HEK293 (cell line): ENCODE measurements at regions not wholly inside any gene's neighbourhood (a gene's known extent, or its start where the extent isn't known, plus 50 kb on each side); places are given as distances from the start of the nearest gene placed in this dataset.
A peak's percentile ranks its signal among the peaks of the same experiment; 100 is the strongest.

ENCODE experiments used
- CTCF ChIA-PET: fragments of 350-600 bp; formaldehyde crosslinking; extraction: SDS; loops from one replicate; lab custom pipeline; 2021; ENCODE audit warnings: antibody characterized with exemption; lab: Yijun Ruan, JAX
- POLR2A ChIA-PET: fragments of 300-600 bp; formaldehyde crosslinking; extraction: SDS; loops from one replicate; lab custom pipeline; 2020; ENCODE audit warnings: antibody characterized with exemption, inconsistent platforms; lab: Yijun Ruan, JAX
- H3K27ac ChIP-seq: fragments of 200-500 bp; sonication (Bioruptor generic); 2 replicates; pipeline ENCODE4 v1.5.1; 2014; ENCODE audit warnings: low read depth, low read length, control low read depth, inconsistent platforms; ENCODE audit errors: extremely low read depth
- H3K36me3 ChIP-seq, 2 experiments: fragments of 200-500 bp in 1 of 2; sonication (Bioruptor generic) in 1 of 2; 1 replicate in 1 of 2; 2 replicates in 1 of 2; pipeline ENCODE4 v1.5.1; 2014 to 2017; ENCODE audit warnings: inconsistent platforms in 2 of 2, low read length in 2 of 2; ENCODE audit not compliant: control insufficient read depth in 2 of 2, insufficient read depth in 1 of 2
- H3K4me1 ChIP-seq: fragments of 200-500 bp; sonication (Bioruptor generic); 2 replicates; pipeline ENCODE4 v1.5.1; 2014; ENCODE audit warnings: mild to moderate bottlenecking, low read length, inconsistent platforms; ENCODE audit not compliant: control insufficient read depth, insufficient read depth
- H3K4me3 ChIP-seq: 2 replicates; pipeline ENCODE4 v1.5.1; 2011; ENCODE audit warnings: low read depth, mild to moderate bottlenecking, control low read depth, low read length, moderate library complexity
- H3K9me3 ChIP-seq: fragments of 200-500 bp; sonication (Bioruptor generic); 2 replicates; pipeline ENCODE4 v1.5.1; 2014; ENCODE audit warnings: low read depth, low read length, inconsistent platforms; ENCODE audit not compliant: control insufficient read depth, insufficient read depth
- OSR2 ChIP-seq: fragments of 450-650 bp; formaldehyde crosslinking; IDR thresholded peaks from 2 replicates; pipeline ENCODE4 v1.5.1; 2016; ENCODE audit warnings: missing biosample characterization, missing genetic modification characterization
- SALL2 ChIP-seq: fragments of 450-650 bp; formaldehyde crosslinking; IDR thresholded peaks from 2 replicates; pipeline ENCODE4 v1.5.0; 2017; ENCODE audit warnings: missing biosample characterization, mild to moderate bottlenecking, missing genetic modification characterization, borderline replicate concordance
- SETDB1 ChIP-seq: IDR thresholded peaks from one replicate; pipeline ENCODE4 v1.6.1; 2017; ENCODE audit warnings: mild to moderate bottlenecking, low read length, moderate library complexity, mixed read lengths; ENCODE audit not compliant: insufficient read length
- ZFP3 ChIP-seq: fragments of 450-650 bp; formaldehyde crosslinking; IDR thresholded peaks from 2 replicates; pipeline ENCODE4 v1.5.1; 2016; ENCODE audit warnings: low read depth, missing biosample characterization, missing genetic modification characterization
- ZNF211 ChIP-seq: fragments of 450-650 bp; formaldehyde crosslinking; IDR thresholded peaks from 2 replicates; pipeline ENCODE4 v1.5.1; 2016; ENCODE audit warnings: low read depth, missing biosample characterization, missing genetic modification characterization
- ZNF248 ChIP-seq: fragments of 450-650 bp; formaldehyde crosslinking; IDR thresholded peaks from 2 replicates; pipeline ENCODE4 v1.5.1; 2017; ENCODE audit warnings: missing biosample characterization, missing genetic modification characterization
- ZNF426 ChIP-seq: fragments of 450-650 bp; formaldehyde crosslinking; IDR thresholded peaks from 2 replicates; pipeline ENCODE4 v1.5.1; 2017; ENCODE audit warnings: missing biosample characterization, missing genetic modification characterization, mild to moderate bottlenecking, inconsistent platforms, moderate library complexity
- ZNF433 ChIP-seq: fragments of 450-650 bp; formaldehyde crosslinking; IDR thresholded peaks from 2 replicates; pipeline ENCODE4 v1.5.1; 2016; ENCODE audit warnings: missing biosample characterization, missing genetic modification characterization, low read depth
- ZNF529 ChIP-seq: fragments of 450-650 bp; formaldehyde crosslinking; IDR thresholded peaks from 2 replicates; pipeline ENCODE4 v1.5.1; 2017; ENCODE audit warnings: missing genetic modification characterization, missing biosample characterization; ENCODE audit not compliant: insufficient replicate concordance
- ZNF561 ChIP-seq: fragments of 450-650 bp; IDR thresholded peaks from 2 replicates; pipeline ENCODE4 v1.5.1; 2018; ENCODE audit warnings: missing biosample characterization, missing genetic modification characterization, borderline replicate concordance
- ZNF660 ChIP-seq: fragments of 450-650 bp; IDR thresholded peaks from 2 replicates; pipeline ENCODE4 v1.5.1; 2018; ENCODE audit warnings: missing biosample characterization, mild to moderate bottlenecking, missing genetic modification characterization
- ZNF843 ChIP-seq: fragments of 450-650 bp; formaldehyde crosslinking; IDR thresholded peaks from 2 replicates; pipeline ENCODE4 v1.5.1; 2016; ENCODE audit warnings: missing biosample characterization, missing genetic modification characterization
- TF ChIP-seq, protein P1 (sequence below): fragments of 450-650 bp; formaldehyde crosslinking; IDR thresholded peaks from 2 replicates; pipeline ENCODE4 v1.5.1; 2016; ENCODE audit warnings: missing biosample characterization, missing genetic modification characterization
- TF ChIP-seq, protein P2 (sequence below): fragments of 450-650 bp; formaldehyde crosslinking; IDR thresholded peaks from 2 replicates; pipeline ENCODE4 v1.5.1; 2016; ENCODE audit warnings: missing biosample characterization, missing genetic modification characterization
- TF ChIP-seq, protein P3 (sequence below): fragments of 450-650 bp; formaldehyde crosslinking; IDR thresholded peaks from 2 replicates; pipeline ENCODE4 v1.5.1; 2016; ENCODE audit warnings: missing biosample characterization, missing genetic modification characterization, borderline replicate concordance

DNA sequence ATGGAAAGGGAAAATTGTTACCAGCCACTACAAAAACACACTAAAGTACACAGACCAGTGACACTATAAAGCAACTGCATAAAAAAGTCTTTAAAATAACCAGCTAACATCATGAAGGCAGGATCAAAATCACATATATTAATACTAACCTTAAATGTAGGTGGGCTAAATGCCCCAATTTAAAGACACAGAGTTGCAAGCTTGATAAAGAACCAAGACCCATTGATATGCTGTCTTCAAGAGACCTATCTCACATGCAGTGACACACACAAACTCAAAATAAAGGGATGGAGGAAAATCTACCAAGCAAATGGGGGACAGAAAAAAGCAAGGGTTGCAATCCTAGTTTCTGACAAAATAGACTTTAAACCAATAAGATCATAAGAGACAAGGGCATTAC is 246.3 kb downstream of the SEC16B start:
- Histone ChIP-seq H3K4me1 (no peaks in the 10 kb centered on the region), H3K4me3 (no peak overlapping the region), H3K36me3 (no peaks in the 10 kb centered on the region), H3K9me3 (no peaks in the 10 kb centered on the region), H3K27ac (no peak overlapping the region)
- ChIA-PET POLR2A (no interaction called here), CTCF (interaction anchor here (0.5 to 0.9 kb wide), 2 partner anchors 23 to 57 kb away, joined by 3 read pairs; no protein-coding TSS in a partner anchor)
- peak; percentile 58 for TF ChIP-seq SETDB1
- peak; percentile 67 for TF ChIP-seq ZNF529 (tag by site-specific recombination)
- TF ChIP-seq SALL2 (tag by site-specific recombination): no peak

DNA sequence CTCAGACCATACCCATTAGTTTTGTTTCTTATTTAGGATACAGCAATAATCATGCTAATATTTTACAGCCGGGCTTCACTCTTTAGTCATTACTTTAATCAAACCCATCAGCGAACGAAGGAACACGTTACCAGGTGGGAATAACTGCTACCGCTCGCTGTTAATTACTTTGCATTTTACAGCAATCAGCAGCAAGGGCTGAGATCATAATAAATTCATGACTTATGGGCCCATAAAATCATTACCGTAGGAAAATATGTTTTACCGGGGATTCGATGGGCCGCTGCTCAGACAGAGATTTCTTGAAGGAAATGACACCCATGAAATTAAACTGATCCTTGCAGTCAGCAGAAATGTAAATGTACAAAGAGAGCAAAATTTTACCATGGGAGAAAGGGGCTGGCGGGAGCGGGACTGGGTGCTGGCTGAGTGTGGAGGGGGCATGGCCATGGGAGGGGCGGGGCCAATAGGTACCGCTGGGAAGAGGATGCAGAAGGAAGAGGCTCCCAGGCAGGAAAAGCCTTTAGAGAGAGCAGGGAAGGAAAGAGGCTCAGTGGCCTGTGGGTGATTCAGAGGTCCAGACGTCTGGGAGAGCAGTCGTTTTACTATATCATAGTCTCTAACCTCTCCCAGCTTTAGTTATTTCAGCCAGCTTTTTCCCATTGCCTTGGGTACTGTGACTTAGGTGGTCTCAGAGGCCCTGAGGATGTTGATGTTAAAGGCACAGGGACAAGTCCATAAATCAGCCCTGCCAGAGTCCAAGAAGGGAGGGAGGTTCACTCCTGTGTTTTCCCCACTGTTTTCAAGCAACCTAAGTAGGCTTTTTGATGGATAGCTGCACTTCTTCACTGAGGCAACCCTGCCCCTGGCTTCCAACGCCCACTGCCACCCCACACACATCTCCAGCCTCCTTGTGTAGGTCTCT is 258.9 kb downstream of the SEC16B start:
- Histone ChIP-seq H3K9me3 (no peaks in the 10 kb centered on the region), H3K4me3 (no peak overlapping the region), H3K36me3 (no peaks in the 10 kb centered on the region), H3K4me1 (no peaks in the 10 kb centered on the region), H3K27ac (no peak overlapping the region)
- CTCF ChIA-PET: no interaction called here
- POLR2A ChIA-PET: no interaction called here
- TF ChIP-seq, protein P1, sequence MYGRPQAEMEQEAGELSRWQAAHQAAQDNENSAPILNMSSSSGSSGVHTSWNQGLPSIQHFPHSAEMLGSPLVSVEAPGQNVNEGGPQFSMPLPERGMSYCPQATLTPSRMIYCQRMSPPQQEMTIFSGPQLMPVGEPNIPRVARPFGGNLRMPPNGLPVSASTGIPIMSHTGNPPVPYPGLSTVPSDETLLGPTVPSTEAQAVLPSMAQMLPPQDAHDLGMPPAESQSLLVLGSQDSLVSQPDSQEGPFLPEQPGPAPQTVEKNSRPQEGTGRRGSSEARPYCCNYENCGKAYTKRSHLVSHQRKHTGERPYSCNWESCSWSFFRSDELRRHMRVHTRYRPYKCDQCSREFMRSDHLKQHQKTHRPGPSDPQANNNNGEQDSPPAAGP: no peak
- TF ChIP-seq ZNF561 (tag by site-specific recombination) (no peak), ZNF660 (tag by site-specific recombination) (no peak), ZNF211 (tag by site-specific recombination) (no peak), ZNF248 (no peak), OSR2 (tag by site-specific recombination) (no peak), ZNF433 (no peak), ZNF426 (tag by site-specific recombination) (no peak)
- TF ChIP-seq, protein P2, sequence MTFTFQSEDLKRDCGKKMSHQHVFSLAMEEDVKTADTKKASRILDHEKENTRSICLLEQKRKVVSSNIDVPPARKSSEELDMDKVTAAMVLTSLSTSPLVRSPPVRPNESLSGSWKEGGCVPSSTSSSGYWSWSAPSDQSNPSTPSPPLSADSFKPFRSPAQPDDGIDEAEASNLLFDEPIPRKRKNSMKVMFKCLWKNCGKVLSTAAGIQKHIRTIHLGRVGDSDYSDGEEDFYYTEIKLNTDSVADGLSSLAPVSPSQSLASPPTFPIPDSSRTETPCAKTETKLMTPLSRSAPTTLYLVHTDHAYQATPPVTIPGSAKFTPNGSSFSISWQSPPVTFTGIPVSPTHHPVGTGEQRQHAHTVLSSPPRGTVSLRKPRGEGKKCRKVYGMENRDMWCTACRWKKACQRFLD (tag by site-specific recombination): no peak

DNA sequence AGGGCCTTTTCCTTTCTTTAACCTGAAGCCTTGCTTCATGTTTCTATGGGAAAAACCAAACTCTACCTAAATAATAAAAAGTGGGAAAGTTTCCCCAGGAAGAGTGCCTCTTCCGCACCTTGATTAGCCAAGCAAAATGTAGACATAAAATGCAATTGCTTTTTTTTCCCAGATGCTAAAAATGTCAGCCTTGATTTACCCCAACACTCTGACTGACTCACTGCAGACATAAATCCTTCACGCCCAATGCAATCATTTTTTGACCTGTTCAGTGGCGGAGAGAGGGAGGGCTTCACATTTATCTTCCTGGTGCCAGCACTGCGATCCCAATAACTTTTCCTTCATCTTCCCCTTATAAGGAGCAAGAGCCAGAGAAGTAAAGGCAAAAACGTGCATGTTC is 261.5 kb downstream of the SEC16B start:
- H3K36me3 ChIP-seq: no peaks in the 10 kb centered on the region
- H3K4me3 ChIP-seq: no peak overlapping the region
- POLR2A ChIA-PET: no interaction called here
- no peaks in the 10 kb centered on the region for H3K9me3 ChIP-seq
- TF ChIP-seq ZNF843 (tag by site-specific recombination) (no peak), ZFP3 (tag by site-specific recombination) (no peak)
- TF ChIP-seq, protein P3, sequence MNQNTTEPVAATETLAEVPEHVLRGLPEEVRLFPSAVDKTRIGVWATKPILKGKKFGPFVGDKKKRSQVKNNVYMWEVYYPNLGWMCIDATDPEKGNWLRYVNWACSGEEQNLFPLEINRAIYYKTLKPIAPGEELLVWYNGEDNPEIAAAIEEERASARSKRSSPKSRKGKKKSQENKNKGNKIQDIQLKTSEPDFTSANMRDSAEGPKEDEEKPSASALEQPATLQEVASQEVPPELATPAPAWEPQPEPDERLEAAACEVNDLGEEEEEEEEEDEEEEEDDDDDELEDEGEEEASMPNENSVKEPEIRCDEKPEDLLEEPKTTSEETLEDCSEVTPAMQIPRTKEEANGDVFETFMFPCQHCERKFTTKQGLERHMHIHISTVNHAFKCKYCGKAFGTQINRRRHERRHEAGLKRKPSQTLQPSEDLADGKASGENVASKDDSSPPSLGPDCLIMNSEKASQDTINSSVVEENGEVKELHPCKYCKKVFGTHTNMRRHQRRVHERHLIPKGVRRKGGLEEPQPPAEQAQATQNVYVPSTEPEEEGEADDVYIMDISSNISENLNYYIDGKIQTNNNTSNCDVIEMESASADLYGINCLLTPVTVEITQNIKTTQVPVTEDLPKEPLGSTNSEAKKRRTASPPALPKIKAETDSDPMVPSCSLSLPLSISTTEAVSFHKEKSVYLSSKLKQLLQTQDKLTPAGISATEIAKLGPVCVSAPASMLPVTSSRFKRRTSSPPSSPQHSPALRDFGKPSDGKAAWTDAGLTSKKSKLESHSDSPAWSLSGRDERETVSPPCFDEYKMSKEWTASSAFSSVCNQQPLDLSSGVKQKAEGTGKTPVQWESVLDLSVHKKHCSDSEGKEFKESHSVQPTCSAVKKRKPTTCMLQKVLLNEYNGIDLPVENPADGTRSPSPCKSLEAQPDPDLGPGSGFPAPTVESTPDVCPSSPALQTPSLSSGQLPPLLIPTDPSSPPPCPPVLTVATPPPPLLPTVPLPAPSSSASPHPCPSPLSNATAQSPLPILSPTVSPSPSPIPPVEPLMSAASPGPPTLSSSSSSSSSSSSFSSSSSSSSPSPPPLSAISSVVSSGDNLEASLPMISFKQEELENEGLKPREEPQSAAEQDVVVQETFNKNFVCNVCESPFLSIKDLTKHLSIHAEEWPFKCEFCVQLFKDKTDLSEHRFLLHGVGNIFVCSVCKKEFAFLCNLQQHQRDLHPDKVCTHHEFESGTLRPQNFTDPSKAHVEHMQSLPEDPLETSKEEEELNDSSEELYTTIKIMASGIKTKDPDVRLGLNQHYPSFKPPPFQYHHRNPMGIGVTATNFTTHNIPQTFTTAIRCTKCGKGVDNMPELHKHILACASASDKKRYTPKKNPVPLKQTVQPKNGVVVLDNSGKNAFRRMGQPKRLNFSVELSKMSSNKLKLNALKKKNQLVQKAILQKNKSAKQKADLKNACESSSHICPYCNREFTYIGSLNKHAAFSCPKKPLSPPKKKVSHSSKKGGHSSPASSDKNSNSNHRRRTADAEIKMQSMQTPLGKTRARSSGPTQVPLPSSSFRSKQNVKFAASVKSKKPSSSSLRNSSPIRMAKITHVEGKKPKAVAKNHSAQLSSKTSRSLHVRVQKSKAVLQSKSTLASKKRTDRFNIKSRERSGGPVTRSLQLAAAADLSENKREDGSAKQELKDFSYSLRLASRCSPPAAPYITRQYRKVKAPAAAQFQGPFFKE (tag by site-specific recombination): no peak
- H3K27ac ChIP-seq: no peak overlapping the region
- CTCF ChIA-PET: no interaction called here
- H3K4me1 ChIP-seq: no peaks in the 10 kb centered on the region
